H1 (cell line): ENCODE measurements at regions not wholly inside any gene's neighbourhood (a gene's known extent, or its start where the extent isn't known, plus 50 kb on each side); places are given as distances from the start of the nearest gene placed in this dataset.

Experiments used
- CTCF ChIA-PET: fragments of 300-600 bp; sonication (Branson Sonifier 250); formaldehyde crosslinking; loops from one replicate; lab custom pipeline; 2021; ENCODE audit not compliant: partially characterized antibody; lab: Charles Lee
- POLR2A ChIA-PET: fragments of 300-600 bp; sonication (Branson Sonifier 250); formaldehyde crosslinking; loops from one replicate; lab custom pipeline; 2021; ENCODE audit warnings: inconsistent platforms; ENCODE audit not compliant: partially characterized antibody; lab: Charles Lee
- DNase-seq, 2 experiments: peaks; one replicate each; pipeline versions ENCODE4 v3.0.0 to v3.0.0-alpha.2; 2010 to 2022; ENCODE audit warnings: low spot score in 2 of 2, low read depth in 1 of 2, mixed read lengths in 1 of 2
- FAIRE-seq: peaks from 2 replicates; lab custom pipeline; 2011; peaks lifted over from hg19 to GRCh38; lab: Jason Lieb, UNC
- H2AFZ ChIP-seq: 2 replicates; pipeline ENCODE4 v1.8.1; 2012; ENCODE audit warnings: low read length, inconsistent platforms
- H2AK5ac ChIP-seq: 2 replicates; pipeline ENCODE4 v1.6.1; 2013; ENCODE audit warnings: low read depth, low read length
- H2BK120ac ChIP-seq: replicated peaks from 2 replicates; pipeline ENCODE3; 2013; ENCODE audit warnings: low read depth, low read length, inconsistent platforms
- H2BK12ac ChIP-seq: 2 replicates; pipeline ENCODE4 v1.6.1; 2013; ENCODE audit warnings: low read depth, low read length
- H2BK15ac ChIP-seq: 2 replicates; pipeline ENCODE4 v1.6.1; 2013; ENCODE audit warnings: low read length
- H2BK20ac ChIP-seq: 2 replicates; pipeline ENCODE4 v1.6.1; 2013; ENCODE audit warnings: low read length
- H2BK5ac ChIP-seq: 2 replicates; pipeline ENCODE4 v1.6.1; 2013; ENCODE audit warnings: low read depth, low read length
- H3K14ac ChIP-seq: 2 replicates; pipeline ENCODE4 v1.6.1; 2013; ENCODE audit warnings: inconsistent platforms; ENCODE audit not compliant: insufficient read length
- H3K18ac ChIP-seq: 2 replicates; pipeline ENCODE4 v1.6.1; 2013; ENCODE audit warnings: low read length; ENCODE audit errors: extremely low read depth
- H3K23ac ChIP-seq: 2 replicates; pipeline ENCODE4 v1.6.1; 2013; ENCODE audit warnings: inconsistent platforms; ENCODE audit not compliant: insufficient read length
- H3K23me2 ChIP-seq: 2 replicates; pipeline ENCODE4 v1.6.1; 2013; ENCODE audit warnings: low read depth, low read length
- H3K27ac ChIP-seq: 2 replicates; pipeline ENCODE4 v1.6.1; 2011; ENCODE audit warnings: low read depth, low read length, inconsistent platforms
- H3K27me3 ChIP-seq, 4 experiments: replicated peaks in 1 of 4; 1 replicate in 1 of 4; 2 replicates in 3 of 4; pipeline versions ENCODE4 v1.6.1 to v1.8.1; 2011 to 2013; ENCODE audit warnings: low read length in 3 of 4, mild to moderate bottlenecking in 3 of 4, inconsistent platforms in 2 of 4, mixed read lengths in 2 of 4, moderate library complexity in 1 of 4; ENCODE audit not compliant: control insufficient read depth in 3 of 4, insufficient read depth in 3 of 4; ENCODE audit errors: extremely low read depth in 1 of 4
- H3K36me3 ChIP-seq, 4 experiments: 2 replicates each; pipeline versions ENCODE4 v1.6.1 to v1.8.1; 2011 to 2013; ENCODE audit warnings: mild to moderate bottlenecking in 4 of 4, low read length in 3 of 4, moderate library complexity in 2 of 4, control low read depth in 1 of 4, inconsistent platforms in 1 of 4; ENCODE audit not compliant: insufficient read depth in 4 of 4, control insufficient read depth in 2 of 4
- H3K4ac ChIP-seq: replicated peaks from 2 replicates; pipeline ENCODE3; 2013; ENCODE audit warnings: low read length, low read depth, mixed read lengths, inconsistent platforms; ENCODE audit not compliant: insufficient read length
- H3K4me1 ChIP-seq, 4 experiments: replicated peaks in 1 of 4; 1 replicate in 1 of 4; 2 replicates in 3 of 4; pipeline versions ENCODE4 v1.6.1 to v1.8.1; 2011 to 2013; ENCODE audit warnings: low read length in 3 of 4, inconsistent platforms in 2 of 4, mixed read lengths in 1 of 4; ENCODE audit not compliant: insufficient read depth in 4 of 4, control insufficient read depth in 3 of 4
- H3K4me2 ChIP-seq, 2 experiments: 2 replicates each; pipeline versions ENCODE4 v1.6.1 to v1.8.1; 2011 to 2013; ENCODE audit warnings: low read depth in 2 of 2, low read length in 2 of 2, control low read depth in 1 of 2, inconsistent platforms in 1 of 2, mild to moderate bottlenecking in 1 of 2; ENCODE audit not compliant: insufficient read depth in 1 of 2
- H3K4me3 ChIP-seq, 4 experiments: fragments of 200-600, 300-600 bp in 1 of 4; sonication (generic), shearing (Covaris generic), sonication (Bioruptor Twin) in 1 of 4; 2 replicates each; pipeline versions ENCODE4 v1.5.1 to v1.8.1; 2011 to 2016; ENCODE audit warnings: low read length in 4 of 4, low read depth in 3 of 4, control low read depth in 2 of 4, inconsistent platforms in 2 of 4, mild to moderate bottlenecking in 2 of 4, mixed read lengths in 1 of 4, moderate library complexity in 1 of 4; ENCODE audit not compliant: insufficient read depth in 2 of 4; ENCODE audit errors: extremely low read depth in 1 of 4
- H3K56ac ChIP-seq: replicated peaks from 2 replicates; pipeline ENCODE3; 2013; ENCODE audit warnings: low read depth, mild to moderate bottlenecking, mixed read lengths, low read length, inconsistent platforms; ENCODE audit not compliant: insufficient read length
- H3K79me1 ChIP-seq: 2 replicates; pipeline ENCODE4 v1.6.1; 2013; ENCODE audit warnings: low read depth, low read length, control low read depth
- H3K79me2 ChIP-seq, 2 experiments: 2 replicates each; pipeline versions ENCODE4 v1.6.1 to v1.8.1; 2012 to 2013; ENCODE audit warnings: low read length in 2 of 2, mild to moderate bottlenecking in 2 of 2, inconsistent platforms in 1 of 2; ENCODE audit not compliant: insufficient read depth in 2 of 2, control insufficient read depth in 1 of 2
- H3K9ac ChIP-seq, 4 experiments: replicated peaks in 1 of 4; 1 replicate in 1 of 4; 2 replicates in 3 of 4; pipeline versions ENCODE4 v1.6.1 to v1.8.1; 2011 to 2013; ENCODE audit warnings: low read depth in 3 of 4, low read length in 3 of 4, control low read depth in 2 of 4, mild to moderate bottlenecking in 2 of 4, moderate library complexity in 2 of 4, inconsistent platforms in 1 of 4; ENCODE audit errors: extremely low read depth in 1 of 4
- H3K9me3 ChIP-seq, 2 experiments: 2 replicates each; pipeline versions ENCODE4 v1.6.1 to v1.8.1; 2012 to 2013; ENCODE audit warnings: mild to moderate bottlenecking in 2 of 2, moderate library complexity in 2 of 2, control low read depth in 1 of 2, inconsistent platforms in 1 of 2, low read depth in 1 of 2, low read length in 1 of 2, mixed read lengths in 1 of 2; ENCODE audit not compliant: insufficient read depth in 2 of 2
- H4K20me1 ChIP-seq, 2 experiments: replicated peaks in 1 of 2; 2 replicates each; pipeline versions ENCODE3 to v1.8.1; 2011 to 2013; ENCODE audit warnings: inconsistent platforms in 2 of 2, low read length in 2 of 2, mild to moderate bottlenecking in 1 of 2; ENCODE audit not compliant: insufficient read depth in 2 of 2, control insufficient read depth in 1 of 2
- H4K5ac ChIP-seq: 2 replicates; pipeline ENCODE4 v1.6.1; 2013; ENCODE audit warnings: low read length, low read depth, mixed read lengths, inconsistent platforms; ENCODE audit not compliant: insufficient read length
- H4K8ac ChIP-seq: 2 replicates; pipeline ENCODE4 v1.8.0; 2013; ENCODE audit warnings: mild to moderate bottlenecking, moderate library complexity, low read length, inconsistent platforms; ENCODE audit not compliant: insufficient read depth; ENCODE audit errors: extremely low read depth
- H4K91ac ChIP-seq: replicated peaks from 2 replicates; pipeline ENCODE3; 2013; ENCODE audit warnings: low read length, mixed read lengths, inconsistent platforms; ENCODE audit not compliant: insufficient read length
- BACH1 ChIP-seq: IDR thresholded peaks from 2 replicates; pipeline ENCODE4 v1.6.1; 2012; ENCODE audit warnings: low read length, improper control_type of control experiment
- CBX5 ChIP-seq: fragments of 300-800, 300-1000 bp; sonication (generic); IDR thresholded peaks from 2 replicates; pipeline ENCODE4 v1.7.1; 2016; ENCODE audit warnings: antibody characterized with exemption, low read length, low read depth
- CBX8 ChIP-seq: fragments of 300-800, 300-1000 bp; sonication (generic); IDR thresholded peaks from 2 replicates; pipeline ENCODE4 v1.7.1; 2016; ENCODE audit warnings: low read depth, low read length, borderline replicate concordance
- CEBPB ChIP-seq: IDR thresholded peaks from 2 replicates; pipeline ENCODE4 v1.6.1; 2012; ENCODE audit warnings: low read depth, low read length
- EGR1 ChIP-seq: IDR thresholded peaks from 2 replicates; pipeline ENCODE4 v1.6.1; 2011; ENCODE audit warnings: low read depth, low read length, borderline replicate concordance
- GTF2F1 ChIP-seq: IDR thresholded peaks from 2 replicates; pipeline ENCODE4 v1.6.1; 2012; ENCODE audit warnings: low read depth, low read length, improper control_type of control experiment, borderline replicate concordance
- HDAC2 ChIP-seq, 2 experiments: fragments of 300-600 bp in 1 of 2; sonication (generic) in 1 of 2; IDR thresholded peaks; 2 replicates each; pipeline ENCODE4 v1.6.1; 2011 to 2012; ENCODE audit warnings: low read depth in 2 of 2, low read length in 2 of 2, mild to moderate bottlenecking in 2 of 2, moderate library complexity in 2 of 2, borderline replicate concordance in 1 of 2, inconsistent platforms in 1 of 2
- KDM4A ChIP-seq: IDR thresholded peaks from one replicate; pipeline ENCODE4 v1.7.1; 2012; ENCODE audit warnings: low read depth, mild to moderate bottlenecking, moderate library complexity, low read length, inconsistent platforms; ENCODE audit not compliant: severe bottlenecking
- MAX ChIP-seq: IDR thresholded peaks from 2 replicates; pipeline ENCODE4 v1.6.1; 2012; ENCODE audit warnings: inconsistent platforms
- NRF1 ChIP-seq: IDR thresholded peaks from 2 replicates; pipeline ENCODE4 v1.6.1; 2011; ENCODE audit warnings: mild to moderate bottlenecking, low read depth, low read length, improper control_type of control experiment
- POLR2A ChIP-seq, 2 experiments: IDR thresholded peaks; 1 replicate in 1 of 2; 2 replicates in 1 of 2; pipeline ENCODE4 v1.6.1; 2011; ENCODE audit warnings: low read depth in 2 of 2, low read length in 2 of 2, mild to moderate bottlenecking in 2 of 2; ENCODE audit errors: control extremely low read depth in 1 of 2
- POLR2AphosphoS5 ChIP-seq: IDR thresholded peaks from 2 replicates; pipeline ENCODE4 v1.6.1; 2011; ENCODE audit warnings: low read depth, low read length
- SP1 ChIP-seq: IDR thresholded peaks from 2 replicates; pipeline ENCODE4 v1.6.1; 2011; ENCODE audit warnings: low read depth, low read length
- SP2 ChIP-seq: IDR thresholded peaks from 2 replicates; pipeline ENCODE4 v1.6.1; 2012; ENCODE audit warnings: mild to moderate bottlenecking, low read length, inconsistent platforms
- SRF ChIP-seq: IDR thresholded peaks from 2 replicates; pipeline ENCODE4 v1.6.1; 2011; ENCODE audit warnings: mild to moderate bottlenecking, low read depth, low read length, moderate library complexity
- TBP ChIP-seq: IDR thresholded peaks from 2 replicates; pipeline ENCODE4 v1.6.1; 2011; ENCODE audit warnings: low read depth, low read length, improper control_type of control experiment
- ZNF274 ChIP-seq: IDR thresholded peaks from 2 replicates; pipeline ENCODE4 v1.7.0; 2012; ENCODE audit warnings: low read length, borderline replicate concordance; ENCODE audit errors: extremely low read depth
- WGBS, 2 experiments: shearing (Covaris generic) in 1 of 2; methylation state at CpG; one replicate each; pipeline versions ENCODE4 v1.1.6 to v1.1.7; 2013 to 2015; ENCODE audit warnings: low lambda C conversion rate in 2 of 2, mixed read lengths in 2 of 2, inconsistent platforms in 1 of 2, low coverage in 1 of 2, missing lambda C conversion rate in 1 of 2; ENCODE audit not compliant: insufficient replicate concordance in 2 of 2, insufficient coverage in 1 of 2, insufficient read length in 1 of 2; ENCODE audit errors: extremely low coverage in 1 of 2, missing lambda C conversion rate in 1 of 2; 5-methylcytosine and 5-hydroxymethylcytosine counted together

- Histone ChIP-seq H3K27ac (no peak overlapping the region), H3K23ac (no peak overlapping the region), H2BK5ac (no peak overlapping the region), H2BK120ac (no peak overlapping the region), H4K91ac (no peak overlapping the region), H3K18ac (no peak overlapping the region), H3K9ac (no peak overlapping the region), H3K4me3 (no peak overlapping the region), H3K36me3 (no peaks in the 10 kb centered on the region; a peak in 1 of 8 replicates), H3K4me1 (no peaks in the 10 kb centered on the region), H3K4ac (no peak overlapping the region), H2AK5ac (no peak overlapping the region), H3K14ac (no peak overlapping the region), H3K79me2 (no peaks in the 10 kb centered on the region), H3K79me1 (no peaks in the 10 kb centered on the region), H2BK15ac (no peak overlapping the region), H3K56ac (no peak overlapping the region), H3K23me2 (no peaks in the 10 kb centered on the region), H4K8ac (no peak overlapping the region), H3K9me3 (peaks cover 0 to 3% of the 10 kb centered on the region in 2 experiments; a peak in 1 of 4 replicates), H2BK20ac (no peak overlapping the region), H2BK12ac (no peak overlapping the region), H3K27me3 (no peaks in the 10 kb centered on the region), H4K5ac (no peak overlapping the region), H2AFZ (0 out of 2 replicates have a peak overlapping the region, but pooled peaks have one; percentile 9), H4K20me1 (no peaks in the 10 kb centered on the region), H3K4me2 (no peak overlapping the region)
- ChIA-PET POLR2A (no interaction called here), CTCF (interaction anchor here (0.7 kb wide), 1 partner anchor 113 kb away, joined by 5 read pairs; no protein-coding TSS in a partner anchor)
- 87% methylated on average over 6 of the region's 6 CpGs; no CpG with 5 or more reads in 1 of the 2 experiments for WGBS, 2 experiments
- no peak for FAIRE-seq
- DNase-seq, result no peak
- TF ChIP-seq TBP, result no peak
- no peak for TF ChIP-seq EGR1
- TF ChIP-seq CBX5, result no peak
- no peak for TF ChIP-seq SP1
- no peak for TF ChIP-seq BACH1
- TF ChIP-seq MAX, result no peak
- TF ChIP-seq GTF2F1, result no peak
- no peak for TF ChIP-seq SP2
- TF ChIP-seq POLR2A (IDR thresholded peaks at IDR 0.05; ENCODE audit: control extremely low read depth in 1 of 2, low read depth in 2 of 2, low read length in 2 of 2), result no peak
- no peak for TF ChIP-seq NRF1
- TF ChIP-seq ZNF274, result no peak
- TF ChIP-seq SRF, result no peak
- TF ChIP-seq KDM4A, result no peak
- no peak for TF ChIP-seq CBX8
- TF ChIP-seq HDAC2 (IDR thresholded peaks at IDR 0.05; ENCODE audit: borderline replicate concordance in 1 of 2, low read depth in 2 of 2, low read length in 2 of 2), result no peak
- TF ChIP-seq CEBPB, result no peak
- TF ChIP-seq POLR2AphosphoS5, result no peak
These were observed 175.6 kb upstream of the PHF14 start for GRCh38 chr7:10798044-10798443.
